ENCODE measurements at regions not wholly inside any gene's neighbourhood (a gene's known extent, or its start where the extent isn't known, plus 50 kb on each side); places are given as distances from the start of the nearest gene placed in this dataset.

GRCh38 chr5:169460896-169461295, 122.7 kb upstream of the SPDL1 start:
- TF ChIP-seq CTCF (IDR thresholded peaks at IDR 0.05) (no peak), POLR2A (IDR thresholded peaks at IDR 0.05) (no peak), POLR2AphosphoS5 (IDR thresholded peaks at IDR 0.05) (no peak)

All from prostate gland (tissue), 2 donors.